GM19324 (cell line): ENCODE measurements at regions not wholly inside any gene's neighbourhood (a gene's known extent, or its start where the extent isn't known, plus 50 kb on each side); places are given as distances from the start of the nearest gene placed in this dataset.
"Not testable (repeated sequence)": the region's sequence is repeated elsewhere in the genome, so short reads cannot be mapped to it uniquely, and the experiment has no call there.

Experiments
- ATAC-seq: cut with Tn5 transposase; IDR thresholded peaks from one replicate; pipeline ENCODE4 v1.9.1; 2021; ENCODE audit warnings: mild to moderate bottlenecking, moderate library complexity; ENCODE audit not compliant: unreplicated experiment, low FRiP score

DNA sequence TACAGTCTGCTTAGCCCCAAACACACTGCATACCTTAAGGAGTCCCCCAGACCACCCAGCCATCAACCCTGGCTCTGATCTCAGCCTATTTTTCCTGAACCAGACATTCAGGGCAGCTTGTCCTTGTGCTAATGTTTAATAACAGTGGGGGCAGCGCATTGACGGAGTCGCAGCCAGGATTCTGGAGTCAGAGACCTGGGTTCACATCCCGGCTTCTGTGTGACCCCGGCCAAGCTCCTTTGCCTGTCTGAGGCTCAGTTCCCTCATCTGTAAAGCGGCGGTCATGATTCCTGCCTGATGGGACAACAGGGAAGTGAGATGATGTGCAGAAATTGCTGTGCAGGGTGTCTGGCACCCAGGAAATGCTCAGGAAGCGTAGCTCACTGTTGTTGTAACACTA, 63.1 kb downstream of the MATN1 start:
- no peak for ATAC-seq

DNA sequence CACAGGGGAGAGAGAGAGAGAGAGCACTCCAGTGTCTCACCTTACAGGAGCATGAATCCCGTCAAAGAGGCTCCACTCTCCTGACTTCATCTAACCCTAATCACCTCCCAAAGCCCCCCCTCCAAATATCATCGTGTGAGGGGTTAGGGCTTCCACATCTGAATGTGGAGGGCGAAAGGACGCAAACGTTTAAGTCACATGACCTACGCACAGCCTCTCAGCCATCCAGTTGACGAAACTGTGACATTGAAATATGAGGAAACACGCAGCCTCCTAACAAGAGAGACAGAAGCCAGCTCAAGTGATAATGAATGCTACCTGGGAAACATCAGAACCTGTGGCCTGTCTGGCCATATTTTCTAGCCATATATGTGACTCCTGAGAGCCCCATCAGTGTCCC, 63.7 kb downstream of the MATN1 start:
- ATAC-seq, result no peak

DNA sequence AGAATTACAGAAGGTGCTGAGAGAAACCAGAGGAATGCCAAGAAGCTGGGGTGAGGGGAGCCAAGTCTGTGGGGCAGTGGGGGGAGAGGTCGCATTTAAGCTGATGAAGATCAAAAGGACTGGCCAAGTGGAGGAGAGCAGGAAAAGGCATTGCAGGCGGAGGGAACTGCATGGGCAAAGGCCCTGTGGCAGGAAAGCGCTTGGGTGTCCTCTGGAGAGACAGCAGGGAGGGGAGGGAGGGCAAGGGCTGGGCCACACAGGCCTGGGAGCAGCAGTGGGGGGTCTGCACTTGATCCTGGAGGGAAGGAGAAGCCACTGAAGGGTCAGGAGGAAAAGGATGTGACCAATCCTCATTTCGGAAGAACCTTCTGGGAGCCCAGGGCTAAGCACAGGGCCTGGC, 65.0 kb downstream of the MATN1 start:
- not testable (repeated sequence) for ATAC-seq

DNA sequence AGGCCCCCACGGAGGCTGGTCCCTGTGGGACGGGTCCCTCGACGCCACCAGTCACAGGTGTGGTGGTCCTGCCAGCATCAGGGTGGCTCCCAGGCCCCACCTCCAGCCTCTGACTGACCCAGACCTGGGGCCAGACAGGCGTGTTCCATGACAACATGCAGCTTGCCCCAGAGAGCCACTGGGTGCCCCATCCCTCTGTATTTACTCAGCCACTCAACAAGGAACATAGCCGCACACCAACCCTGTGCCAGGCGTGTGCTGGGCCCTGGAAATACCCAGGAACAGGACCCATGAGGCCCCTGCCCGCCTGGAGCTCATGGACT, 65.4 kb downstream of the MATN1 start:
- no peak for ATAC-seq

DNA sequence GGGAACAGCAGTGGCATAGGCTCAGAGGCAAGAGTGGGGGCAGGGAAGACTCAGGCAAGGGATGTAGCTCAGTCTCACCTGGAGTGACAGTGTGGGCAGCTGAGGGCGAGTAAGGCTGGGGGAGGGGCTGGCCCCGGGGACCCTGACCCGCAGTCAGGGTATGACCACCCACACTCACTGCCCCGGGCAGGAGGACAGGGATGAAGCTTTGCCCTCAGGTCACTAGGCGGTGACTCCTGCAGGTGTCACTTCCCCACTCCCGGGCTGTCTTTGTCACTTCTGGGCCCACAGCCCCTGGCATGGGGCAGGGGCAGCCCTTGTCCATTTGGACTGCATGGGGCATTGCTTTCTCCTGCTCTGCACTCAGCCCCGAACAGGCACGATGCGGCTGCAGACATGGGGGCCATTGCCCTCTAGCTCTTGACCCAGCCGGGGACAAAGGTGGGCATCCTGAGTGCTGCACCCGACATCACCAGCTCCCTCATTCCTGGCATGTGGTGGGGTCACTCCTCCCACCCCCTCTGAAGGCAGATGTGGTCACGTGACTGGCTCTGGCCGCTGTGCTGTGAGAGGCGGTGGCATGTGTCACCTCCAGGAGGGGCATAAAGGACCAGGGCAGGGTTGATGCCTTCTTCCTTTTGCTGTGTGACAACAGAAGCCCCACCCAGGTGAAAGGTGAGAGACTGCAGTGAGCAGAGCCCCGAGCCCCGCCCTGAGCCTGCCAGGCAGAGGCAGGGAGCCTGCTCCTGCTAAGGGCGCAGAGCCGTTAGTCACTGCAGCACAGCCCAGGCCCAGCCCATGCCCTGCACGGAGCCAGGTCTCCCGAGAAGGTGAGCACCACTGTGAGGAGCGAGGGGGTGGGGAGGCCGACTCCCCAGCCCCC, 66.0 kb downstream of the MATN1 start:
- no peak for ATAC-seq

DNA sequence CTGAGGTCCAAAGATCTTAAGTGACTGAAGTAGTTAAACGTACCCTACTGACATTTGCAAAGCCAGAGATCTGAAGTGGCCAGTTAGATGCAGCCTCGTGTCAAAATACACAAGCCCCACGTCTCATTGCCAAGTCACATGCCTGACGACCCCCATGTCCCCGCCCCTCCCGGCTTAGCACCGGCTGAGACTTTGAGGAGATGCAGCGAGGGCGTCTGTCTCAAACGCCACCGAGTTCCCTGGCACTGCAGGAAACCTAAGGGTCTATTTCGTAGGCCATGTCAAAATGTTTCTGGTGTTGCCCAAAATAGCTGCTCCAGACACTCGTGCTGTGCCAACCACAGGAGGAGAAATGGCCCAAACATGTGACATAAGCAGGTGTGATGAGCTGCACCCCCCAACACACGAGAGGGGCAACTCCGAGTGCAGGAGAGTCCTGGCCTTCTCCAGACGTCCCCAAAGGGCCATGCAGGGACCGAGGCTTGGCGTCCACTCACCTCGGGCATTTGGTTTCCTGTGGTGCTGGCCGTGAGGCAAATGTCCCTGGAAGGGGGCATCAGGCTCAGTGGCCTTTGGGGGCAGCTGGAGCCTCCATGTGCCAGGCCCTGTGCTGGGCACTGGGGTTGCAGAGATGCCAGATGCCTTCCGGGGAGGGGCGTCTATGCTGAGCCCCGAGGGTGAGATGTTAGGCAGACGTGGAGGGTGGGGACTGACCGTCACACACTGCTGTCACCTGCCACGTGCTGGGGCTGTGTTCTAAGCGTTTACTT, 67.0 kb downstream of the MATN1 start:
- ATAC-seq, result no peak

DNA sequence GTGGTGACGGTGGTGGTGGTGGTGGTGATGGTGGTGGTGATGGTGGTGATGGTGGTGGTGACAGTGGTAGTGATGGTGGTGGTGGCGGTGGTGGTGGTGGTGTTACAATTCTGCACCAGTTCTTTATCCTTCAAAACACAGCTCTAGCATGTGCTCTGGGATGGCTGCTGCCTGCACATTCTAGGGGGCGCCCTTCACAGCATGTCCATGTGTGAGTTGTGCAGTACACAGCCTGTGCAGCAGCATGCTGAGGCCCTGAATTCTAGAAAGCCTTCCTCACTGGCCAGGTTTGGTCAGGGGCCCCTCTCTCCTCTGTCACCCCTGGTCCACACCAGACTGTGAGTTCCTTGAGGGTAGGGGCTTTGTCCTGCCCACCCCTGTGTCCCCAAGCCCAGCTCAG, 67.7 kb downstream of the MATN1 start:
- no peak for ATAC-seq

DNA sequence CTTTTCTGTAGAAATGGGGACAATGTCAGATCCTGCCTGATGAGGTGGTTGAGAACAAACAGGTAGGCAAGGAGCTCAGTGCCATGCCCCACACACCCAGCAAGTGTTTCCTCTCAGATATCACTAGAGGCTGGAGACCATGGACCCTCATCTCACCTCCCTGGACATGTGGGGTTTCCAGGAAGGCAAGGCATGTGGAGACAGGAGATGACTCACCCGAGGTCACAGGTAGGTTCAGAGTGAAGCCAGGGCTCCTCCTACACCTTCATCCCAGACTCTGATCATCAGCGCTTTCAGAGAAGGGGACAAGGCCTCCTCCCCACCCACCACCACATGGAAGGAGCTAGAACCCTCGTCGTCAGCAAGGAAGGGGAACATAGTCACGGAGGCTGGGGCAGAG, 69.2 kb downstream of the MATN1 start:
- no peak for ATAC-seq

DNA sequence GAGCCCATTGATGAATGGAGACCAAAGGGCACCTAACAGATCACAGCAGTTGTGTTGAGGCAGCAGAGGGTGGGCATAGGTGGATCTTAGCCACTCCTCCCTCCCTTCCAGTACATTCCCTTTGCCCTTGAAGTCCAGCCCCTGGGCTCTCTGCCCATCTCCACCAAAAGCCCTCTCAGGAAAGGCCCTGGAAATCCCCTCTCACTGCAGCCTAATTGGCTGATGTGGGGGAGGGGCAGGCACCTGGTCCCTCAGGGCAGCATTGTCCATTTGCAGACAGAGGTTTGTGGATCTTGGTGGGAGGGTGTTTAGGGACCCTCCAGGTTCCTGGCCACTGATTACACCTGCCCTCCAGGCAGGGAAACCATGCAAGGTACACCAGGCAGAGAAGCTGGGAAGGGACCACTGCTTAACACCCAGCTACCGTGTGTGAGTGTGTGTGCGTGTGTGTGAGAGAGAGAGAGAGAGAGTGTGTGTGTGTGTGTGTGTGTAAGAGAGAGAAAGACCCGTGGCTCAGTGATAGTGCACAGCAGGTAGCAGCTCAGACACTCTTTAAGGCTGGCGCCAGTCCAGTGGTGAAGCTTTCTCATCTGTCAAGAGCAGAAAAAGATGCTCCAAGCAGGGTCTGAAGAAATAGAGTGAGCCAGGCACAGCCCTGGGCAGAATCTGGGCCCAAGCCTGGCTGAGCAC, 71.1 kb downstream of the MATN1 start:
- ATAC-seq, result no peak

DNA sequence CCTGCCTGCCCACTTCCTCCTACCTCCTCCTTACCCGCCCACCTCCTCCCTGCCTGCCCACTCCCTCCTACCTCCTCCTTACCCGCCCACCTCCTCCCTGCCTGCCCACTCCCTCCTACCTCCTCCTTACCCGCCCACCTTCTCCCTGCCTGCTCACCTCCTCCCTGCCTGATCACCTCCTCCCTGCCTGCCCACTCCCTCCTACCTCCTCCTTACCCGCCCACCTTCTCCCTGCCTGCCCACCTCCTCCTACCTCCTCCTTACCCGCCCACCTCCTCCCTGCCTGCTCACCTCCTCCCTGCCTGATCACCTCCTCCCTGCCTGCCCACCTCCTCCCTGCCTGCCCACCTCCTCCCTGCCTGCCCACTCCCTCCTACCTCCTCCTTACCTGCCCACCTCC, 72.0 kb downstream of the MATN1 start:
- ATAC-seq, result not testable (repeated sequence)

DNA sequence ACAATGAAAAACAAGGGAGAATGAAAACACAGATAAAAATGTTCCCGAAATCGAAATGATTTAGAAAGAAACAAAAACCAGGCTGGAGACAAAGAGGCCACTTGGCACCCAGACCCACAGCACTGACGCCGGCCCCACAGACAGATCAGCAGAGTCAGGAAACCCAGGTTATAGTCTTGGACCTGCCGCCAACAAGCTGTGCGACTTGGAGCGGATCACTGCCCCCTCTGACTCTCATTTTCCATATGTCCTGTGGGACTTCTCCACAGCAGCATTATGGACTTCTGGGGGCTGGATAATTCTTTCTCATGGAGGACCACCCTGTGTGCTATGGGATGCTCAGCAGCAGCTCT, 72.4 kb downstream of the MATN1 start:
- no peak for ATAC-seq

DNA sequence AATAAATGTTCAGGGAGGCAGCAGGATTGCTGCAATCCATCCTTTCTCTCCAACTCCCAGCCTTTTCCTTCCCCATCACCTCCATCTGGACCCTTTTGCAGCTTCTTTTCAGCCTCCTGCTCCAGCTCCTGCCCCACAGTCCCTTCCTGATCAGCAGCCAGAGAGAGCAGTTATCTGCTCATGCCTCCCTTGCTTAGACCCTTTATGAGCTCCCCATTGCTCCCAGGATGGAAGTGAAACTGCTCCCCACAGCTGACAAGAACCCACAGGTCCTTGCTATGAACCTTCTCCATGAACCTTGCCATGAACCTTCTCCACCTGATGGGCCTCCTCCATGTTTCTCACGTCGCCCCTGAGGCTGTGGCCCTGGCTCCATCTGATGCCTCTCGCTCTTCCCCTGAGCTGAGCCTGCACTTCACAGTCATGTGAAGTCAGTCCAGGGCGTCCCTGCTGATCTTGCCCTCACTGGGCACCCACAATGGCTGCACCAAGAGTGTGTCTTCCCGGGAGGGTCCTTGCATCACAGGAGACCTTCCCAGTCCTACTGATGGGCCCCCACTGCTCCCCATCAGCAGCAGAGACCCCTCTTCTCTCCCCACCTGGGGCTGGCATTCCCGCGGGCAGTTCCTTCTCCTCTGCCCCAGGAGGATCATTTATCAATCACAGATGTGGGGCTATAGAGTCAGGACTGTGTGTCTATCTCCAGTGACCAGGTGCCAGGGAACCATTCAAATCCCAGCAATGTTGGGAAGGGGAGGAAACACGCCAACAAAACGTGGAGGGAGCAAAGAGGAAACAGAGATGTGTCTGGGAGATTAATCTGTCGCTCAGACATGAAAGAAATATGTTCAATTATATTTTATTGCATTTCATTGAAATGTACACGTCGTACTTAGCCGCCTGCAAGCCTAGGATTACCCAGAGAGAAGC, 73.1 kb downstream of the MATN1 start:
- no peak for ATAC-seq

DNA sequence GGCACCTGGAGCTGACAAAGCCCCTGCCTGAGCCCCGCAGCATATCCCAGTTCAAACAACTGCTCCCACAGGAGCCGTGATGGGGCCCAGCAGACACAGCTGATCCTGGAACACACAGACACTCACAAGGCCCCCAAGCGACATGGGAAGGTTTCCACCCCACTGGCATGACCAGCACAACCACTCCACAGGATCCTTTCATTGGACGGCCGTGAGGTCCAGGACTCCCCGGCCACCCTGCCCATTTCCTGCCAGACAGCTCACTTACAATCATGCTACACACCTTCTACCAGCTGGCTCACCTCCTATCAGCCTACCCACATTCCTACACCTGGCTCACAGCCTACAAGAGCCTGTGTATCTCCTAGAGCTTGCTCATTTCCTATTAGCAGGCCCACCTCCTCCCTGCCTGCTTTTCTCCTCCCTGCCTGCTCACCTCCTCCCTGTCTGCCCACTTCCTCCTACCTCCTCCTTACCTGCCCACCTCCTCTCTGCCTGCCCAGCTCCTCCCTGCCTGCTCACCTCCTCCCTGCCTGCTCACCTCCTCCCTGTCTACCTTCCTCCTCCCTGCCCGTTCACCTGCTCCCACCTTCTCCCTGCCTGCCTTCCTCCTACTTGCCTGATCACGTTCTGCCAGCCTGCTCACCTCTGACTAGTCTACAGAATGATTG, 73.9 kb downstream of the MATN1 start:
- no peak for ATAC-seq

DNA sequence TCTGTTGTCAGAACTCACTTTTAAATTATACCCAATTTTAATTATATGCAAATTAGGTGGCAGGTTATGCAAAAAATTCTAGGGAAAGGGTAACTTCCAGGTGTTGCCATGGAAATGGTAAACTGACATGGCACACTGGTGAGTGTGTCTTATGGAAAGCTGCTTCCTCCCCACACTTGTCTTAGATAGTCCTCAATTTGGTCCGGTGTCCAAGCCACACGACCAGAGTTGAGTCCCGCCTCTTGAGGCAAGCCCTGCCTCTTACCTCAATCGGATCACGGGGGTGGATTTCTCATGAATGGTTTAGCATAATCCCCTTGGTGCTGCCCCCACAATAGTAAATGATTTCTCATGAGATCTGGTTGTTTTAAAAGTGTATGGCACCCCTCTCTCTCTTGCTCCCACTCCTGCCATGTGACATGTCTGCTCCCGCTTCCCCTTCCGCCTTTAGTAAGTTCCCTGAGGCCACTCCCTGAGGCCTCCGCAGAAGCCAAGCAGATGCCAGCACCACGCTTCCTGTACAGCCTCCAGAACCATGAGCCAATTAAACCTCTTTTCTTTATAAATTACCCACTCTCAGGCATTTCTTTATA, 74.9 kb downstream of the MATN1 start:
- no peak for ATAC-seq

DNA sequence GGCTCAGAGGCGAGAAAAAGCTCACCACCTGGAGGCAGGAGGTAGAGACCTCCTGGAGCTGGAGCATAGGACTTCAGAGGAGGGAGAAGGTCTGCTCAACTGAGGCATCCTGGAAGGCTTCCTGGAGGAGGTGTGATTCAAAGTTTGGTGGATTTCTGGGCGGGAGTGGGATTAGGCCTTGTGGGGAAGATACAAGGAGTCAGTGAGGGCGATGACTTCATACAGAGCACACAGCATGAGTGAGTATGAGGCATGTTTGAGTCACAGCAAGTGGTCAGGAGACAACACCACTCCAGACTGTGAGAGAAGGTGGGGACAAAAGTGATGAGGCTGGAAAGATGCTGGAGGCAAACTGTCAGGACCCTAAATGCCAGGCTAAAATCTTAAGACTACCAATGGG, 77.6 kb downstream of the MATN1 start:
- no peak for ATAC-seq

DNA sequence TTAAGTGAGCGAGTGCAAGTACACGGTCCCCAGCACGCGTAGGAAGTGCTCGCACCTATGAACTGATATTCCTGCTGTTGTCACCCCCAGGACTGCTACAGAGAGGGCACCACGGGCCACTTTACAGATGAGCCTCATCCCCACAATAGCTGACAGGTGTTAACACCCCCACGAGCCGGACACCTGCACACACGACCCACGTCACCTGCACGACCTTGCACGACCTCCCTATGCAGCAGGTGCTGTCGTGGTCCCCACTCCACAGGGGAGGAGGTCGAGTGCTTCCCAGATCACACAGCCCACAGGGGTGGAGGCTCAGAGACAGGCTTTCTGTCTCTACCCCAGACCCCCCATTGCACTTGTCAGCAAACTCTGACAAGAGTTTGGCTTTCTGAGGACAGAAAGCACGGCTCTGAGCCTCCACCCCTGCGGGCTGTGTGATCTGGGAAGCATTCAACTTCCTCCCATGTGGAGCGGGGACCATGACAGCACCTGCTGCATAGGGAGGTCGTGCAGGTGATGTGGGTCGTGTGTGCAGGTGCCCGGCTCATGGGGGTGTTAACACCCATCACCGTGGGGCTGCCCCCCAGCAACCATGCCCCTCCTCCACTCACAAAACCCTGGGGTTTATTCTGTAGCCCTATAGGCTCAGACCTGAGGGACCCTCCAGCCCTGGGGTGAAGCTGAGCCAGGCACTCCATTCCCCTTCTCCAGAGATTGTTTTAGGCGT, 80.8 kb downstream of the MATN1 start:
- no peak for ATAC-seq

DNA sequence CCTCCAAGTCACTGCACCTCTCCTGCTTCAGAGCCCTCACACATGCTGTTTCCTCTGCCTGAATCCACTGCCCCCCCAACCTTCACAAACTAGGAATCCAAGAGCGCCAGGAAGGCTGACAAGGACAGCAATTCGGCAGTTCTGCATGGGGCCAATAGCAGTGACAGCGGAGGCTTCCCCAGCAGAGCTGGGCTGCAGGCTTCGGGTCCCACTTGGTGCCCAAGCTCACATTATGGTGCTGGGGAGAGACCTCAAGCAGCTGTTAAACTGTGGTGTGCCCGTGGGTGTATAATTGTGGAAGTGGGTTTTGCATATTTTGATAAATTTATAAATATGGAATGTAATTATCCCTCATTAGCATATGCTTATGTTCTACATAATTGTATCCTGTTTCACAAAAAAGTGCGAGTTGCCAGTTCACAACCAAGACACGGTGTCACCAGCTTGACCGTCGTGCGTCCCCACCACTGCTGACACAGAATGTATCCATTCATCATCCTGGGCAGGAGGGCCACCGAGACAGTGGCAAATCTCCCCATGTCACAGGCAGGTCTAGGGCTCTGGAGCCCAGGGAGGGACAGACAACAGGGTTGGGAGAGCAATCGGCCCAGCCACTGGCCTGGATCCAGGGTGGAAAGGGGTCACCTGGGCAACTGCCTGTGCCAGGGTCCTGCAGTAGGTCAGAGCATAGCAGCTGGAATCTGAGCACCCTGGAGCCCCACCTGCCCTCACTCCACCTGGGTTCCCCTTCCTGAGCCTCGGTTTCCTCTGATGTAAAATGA, 81.6 kb downstream of the MATN1 start:
- ATAC-seq, result no peak

DNA sequence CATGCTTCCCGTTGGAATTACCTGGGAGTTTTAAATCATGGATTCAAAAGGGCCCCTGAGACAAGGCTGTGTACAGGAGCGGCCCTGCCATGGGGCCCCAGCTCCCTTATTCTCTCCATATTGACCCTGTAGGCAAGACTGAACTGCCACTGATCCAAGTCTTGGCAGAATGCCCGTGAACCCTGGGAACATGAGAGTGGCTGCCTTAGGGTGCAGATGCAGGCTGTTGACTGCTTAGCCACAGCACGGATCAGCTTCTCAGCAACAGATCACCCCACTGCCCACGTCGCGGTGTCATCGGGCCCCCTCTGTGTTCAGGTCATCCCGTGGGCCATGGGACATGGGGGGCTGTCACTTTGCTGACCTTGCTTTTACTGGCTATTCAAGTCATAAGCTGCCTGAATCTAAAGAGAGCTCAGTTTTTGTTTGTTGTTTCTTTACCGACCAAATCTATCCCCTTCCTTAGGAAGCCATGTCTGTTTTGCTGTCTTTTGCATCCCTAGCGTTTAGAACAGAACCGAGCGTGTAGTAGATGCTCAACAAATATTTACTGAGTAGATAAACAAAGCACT, 83.4 kb downstream of the MATN1 start:
- no peak for ATAC-seq
